OCI-LY7 (cell line): ENCODE measurements at regions not wholly inside any gene's neighbourhood (a gene's known extent, or its start where the extent isn't known, plus 50 kb on each side); places are given as distances from the start of the nearest gene placed in this dataset.

Experiments
- BruUV-seq: library from RNA; stranded (reverse); fragments of 400-500 nt; replicated peaks from 2 replicates; lab custom pipeline; 2021; lab: Mats Ljungman, UMichigan
- CTCF ChIA-PET: fragments of 300-600 bp; sonication (Branson Sonifier 250); formaldehyde crosslinking; loops from one replicate; lab custom pipeline; 2022; ENCODE audit warnings: antibody characterized with exemption; ENCODE audit not compliant: unreplicated experiment; lab: Charles Lee
- POLR2A ChIA-PET: fragments of 300-600 bp; sonication (Branson Sonifier 250); formaldehyde crosslinking; loops from one replicate; lab custom pipeline; 2022; ENCODE audit warnings: antibody characterized with exemption; lab: Charles Lee
- DNase-seq: peaks from one replicate; pipeline ENCODE4 v3.0.0-alpha.2; 2015; ENCODE audit warnings: low spot score
- H2AFZ ChIP-seq: fragments of 200-600 bp; sonication (generic), shearing (Covaris generic); 2 replicates; pipeline ENCODE4 v1.6.1; 2014; ENCODE audit warnings: mild to moderate bottlenecking, antibody characterized with exemption, low read length, moderate library complexity
- H3K27ac ChIP-seq: fragments of 200-600 bp; sonication (generic); 2 replicates; pipeline ENCODE4 v1.5.1; 2014; ENCODE audit warnings: mixed run types, low read depth, mild to moderate bottlenecking, moderate library complexity, low read length, inconsistent platforms; ENCODE audit not compliant: poor library complexity, severe bottlenecking
- H3K36me3 ChIP-seq: fragments of 200-600 bp; sonication (generic); 2 replicates; pipeline ENCODE4 v1.6.1; 2014; ENCODE audit warnings: mild to moderate bottlenecking, antibody characterized with exemption, low read length, moderate library complexity, mixed read lengths; ENCODE audit not compliant: insufficient read depth
- H3K4me1 ChIP-seq: fragments of 200-600 bp; sonication (generic); 2 replicates; pipeline ENCODE4 v1.5.1; 2014; ENCODE audit warnings: mild to moderate bottlenecking, low read length; ENCODE audit not compliant: insufficient read depth, poor library complexity, severe bottlenecking
- H3K4me2 ChIP-seq: fragments of 200-600 bp; sonication (generic); 2 replicates; pipeline ENCODE4 v1.6.1; 2014; ENCODE audit warnings: mild to moderate bottlenecking, low read length
- H3K4me3 ChIP-seq: fragments of 200-600 bp; sonication (generic); 2 replicates; pipeline ENCODE4 v1.5.1; 2014; ENCODE audit warnings: mild to moderate bottlenecking, low read depth, low read length; ENCODE audit not compliant: poor library complexity, severe bottlenecking
- H3K79me2 ChIP-seq: fragments of 200-600 bp; sonication (generic); 2 replicates; pipeline ENCODE4 v1.6.1; 2016; ENCODE audit warnings: low read depth, mild to moderate bottlenecking, low read length, moderate library complexity, mixed read lengths; ENCODE audit not compliant: insufficient read depth
- H3K9me2 ChIP-seq: fragments of 200-600 bp; sonication (generic); 2 replicates; pipeline ENCODE4 v1.6.1; 2016; ENCODE audit warnings: mild to moderate bottlenecking, low read length, mixed read lengths; ENCODE audit not compliant: insufficient read depth
- H3K9me3 ChIP-seq: fragments of 200-600 bp; sonication (generic); 2 replicates; pipeline ENCODE4 v1.6.1; 2014; ENCODE audit warnings: mild to moderate bottlenecking, mixed run types, low read length, mixed read lengths
- H4K20me1 ChIP-seq: fragments of 200-600 bp; sonication (generic); 2 replicates; pipeline ENCODE4 v1.6.1; 2014; ENCODE audit warnings: mild to moderate bottlenecking, antibody characterized with exemption, low read length, moderate library complexity, mixed read lengths; ENCODE audit not compliant: insufficient read depth
- EZH2phosphoT487 ChIP-seq: fragments of 200-600 bp; sonication (generic); IDR thresholded peaks from 2 replicates; pipeline ENCODE4 v1.6.1; 2018; ENCODE audit warnings: low read depth, borderline replicate concordance, mild to moderate bottlenecking, mixed run types, antibody characterized with exemption, low read length, moderate library complexity, mixed read lengths
- intact Hi-C: fragments of 100-400 bp; cut with micrococcal nuclease; formaldehyde crosslinking; loops from one replicate; pipeline ENCODE4 v1.10.0; 2022; ENCODE audit not compliant: unreplicated experiment
- TF ChIP-seq, protein P1 (sequence below): fragments of 200-600 bp; sonication (generic); conservative IDR thresholded peaks from 2 replicates; pipeline ENCODE4 v1.5.1; 2014; ENCODE audit warnings: mild to moderate bottlenecking, antibody characterized with exemption, low read length, moderate library complexity, mixed read lengths

DNA sequence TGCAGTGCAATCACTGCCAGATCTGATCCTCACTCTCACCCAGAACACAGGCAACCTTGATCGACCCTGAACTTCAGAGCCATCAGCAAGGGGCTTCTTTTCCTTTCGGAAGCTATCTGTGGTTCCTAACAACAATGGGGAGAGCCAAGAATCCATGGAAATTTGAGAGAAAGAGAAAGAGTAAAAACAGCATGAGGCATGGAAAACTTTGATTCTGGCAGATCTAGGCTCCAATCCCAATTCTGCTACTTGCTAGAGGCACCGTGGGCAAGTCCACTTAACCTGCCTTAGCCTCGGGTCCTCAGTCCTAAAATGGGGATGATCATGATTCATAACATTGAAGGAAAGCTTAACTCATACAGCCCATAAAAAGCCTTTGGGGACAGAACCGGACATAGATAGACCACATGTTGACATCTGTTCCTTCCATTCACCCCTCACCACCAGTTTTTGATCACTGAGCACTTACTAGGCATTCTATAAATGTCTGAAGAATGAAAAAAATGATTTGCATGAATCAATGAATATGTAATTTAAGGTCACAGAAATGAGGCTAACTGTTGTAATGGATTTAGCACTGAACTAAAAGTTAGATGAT lies 605.7 kb upstream of the CFAP20DC start:
- Histone ChIP-seq H3K9me2 (no peaks in the 10 kb centered on the region), H3K27ac (no peak overlapping the region), H3K4me1 (no peaks in the 10 kb centered on the region), H3K79me2 (no peaks in the 10 kb centered on the region), H2AFZ (no peak overlapping the region), H4K20me1 (no peaks in the 10 kb centered on the region), H3K9me3 (0 out of 2 replicates have a peak, but pooled peaks cover under 1% of the 10 kb centered on the region), H3K4me2 (no peak overlapping the region), H3K36me3 (no peaks in the 10 kb centered on the region), H3K4me3 (no peak overlapping the region)
- DNase-seq, result no peak
- no peak for TF ChIP-seq EZH2phosphoT487
- TF ChIP-seq, protein P1, sequence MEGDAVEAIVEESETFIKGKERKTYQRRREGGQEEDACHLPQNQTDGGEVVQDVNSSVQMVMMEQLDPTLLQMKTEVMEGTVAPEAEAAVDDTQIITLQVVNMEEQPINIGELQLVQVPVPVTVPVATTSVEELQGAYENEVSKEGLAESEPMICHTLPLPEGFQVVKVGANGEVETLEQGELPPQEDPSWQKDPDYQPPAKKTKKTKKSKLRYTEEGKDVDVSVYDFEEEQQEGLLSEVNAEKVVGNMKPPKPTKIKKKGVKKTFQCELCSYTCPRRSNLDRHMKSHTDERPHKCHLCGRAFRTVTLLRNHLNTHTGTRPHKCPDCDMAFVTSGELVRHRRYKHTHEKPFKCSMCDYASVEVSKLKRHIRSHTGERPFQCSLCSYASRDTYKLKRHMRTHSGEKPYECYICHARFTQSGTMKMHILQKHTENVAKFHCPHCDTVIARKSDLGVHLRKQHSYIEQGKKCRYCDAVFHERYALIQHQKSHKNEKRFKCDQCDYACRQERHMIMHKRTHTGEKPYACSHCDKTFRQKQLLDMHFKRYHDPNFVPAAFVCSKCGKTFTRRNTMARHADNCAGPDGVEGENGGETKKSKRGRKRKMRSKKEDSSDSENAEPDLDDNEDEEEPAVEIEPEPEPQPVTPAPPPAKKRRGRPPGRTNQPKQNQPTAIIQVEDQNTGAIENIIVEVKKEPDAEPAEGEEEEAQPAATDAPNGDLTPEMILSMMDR, result no peak
- ChIA-PET POLR2A (interaction anchor here (0.5 to 0.7 kb wide), 2 partner anchors 1548 to 1773 kb away, joined by 3 read pairs; no protein-coding TSS in a partner anchor), CTCF (no interaction called here)
- no TSS peak for BruUV-seq
- intact Hi-C loops, result no loop called here

DNA sequence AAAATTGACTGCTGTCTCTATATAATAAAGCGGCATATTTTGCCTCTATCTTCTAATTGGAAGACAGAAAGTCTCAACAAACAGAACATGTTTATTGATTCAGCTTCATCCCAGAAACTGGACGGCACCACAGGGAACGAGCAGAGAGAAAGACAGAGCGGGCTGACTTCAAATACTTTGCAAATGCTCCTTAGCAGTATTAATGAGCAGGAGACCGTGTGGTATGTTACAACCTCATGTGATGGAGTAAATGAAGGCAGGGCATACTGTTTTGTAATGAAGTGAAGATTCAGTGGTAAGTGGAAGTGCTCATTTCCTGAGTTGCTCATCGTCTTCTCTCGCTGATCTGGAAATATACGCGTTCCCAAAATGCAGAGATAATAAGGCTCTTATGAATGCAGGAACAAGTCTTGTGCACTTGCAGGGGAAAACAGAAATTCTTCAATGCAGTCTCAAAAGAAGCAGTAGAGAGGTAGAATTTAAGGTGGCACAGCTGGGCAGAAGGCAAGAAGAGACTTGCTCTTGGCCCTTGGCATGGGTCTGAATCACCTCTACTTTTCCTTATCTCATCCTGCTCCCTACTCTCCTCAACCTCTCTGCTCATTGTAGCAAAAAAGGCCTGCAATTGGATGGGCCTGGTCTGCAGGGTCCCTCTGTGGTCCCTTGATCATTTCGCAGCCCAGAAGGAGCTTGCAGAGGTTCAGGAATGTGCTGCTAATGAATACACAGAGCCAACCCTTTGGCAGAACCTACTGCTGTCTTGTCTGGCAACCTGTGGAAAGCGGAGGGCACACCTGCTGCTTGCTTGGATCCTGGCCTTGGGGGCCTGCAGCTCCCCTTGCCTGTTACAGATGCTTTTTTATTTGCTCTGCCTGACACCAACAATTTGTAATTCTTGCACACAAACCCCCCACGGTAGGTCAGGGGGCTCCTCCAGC lies 604.9 kb upstream of the CFAP20DC start:
- intact Hi-C loops, result no loop called here
- H3K27ac ChIP-seq, result no peak overlapping the region
- BruUV-seq, result no TSS peak
- DNase-seq, result no peak
- no peak overlapping the region for H2AFZ ChIP-seq
- CTCF ChIA-PET, result no interaction called here
- no peaks in the 10 kb centered on the region for H3K9me2 ChIP-seq
- H3K4me1 ChIP-seq, result no peaks in the 10 kb centered on the region
- H3K4me2 ChIP-seq, result no peak overlapping the region
- peaks cover 8% of the 10 kb centered on the region; the same call in 1 of the 2 replicates for H3K9me3 ChIP-seq
- POLR2A ChIA-PET, result interaction anchor here (0.5 kb wide), 1 partner anchor 1773 kb away, joined by 3 read pairs; no protein-coding TSS in a partner anchor
- no peak for TF ChIP-seq EZH2phosphoT487
- TF ChIP-seq, protein P1, result no peak
- H4K20me1 ChIP-seq, result no peaks in the 10 kb centered on the region
- H3K36me3 ChIP-seq, result no peaks in the 10 kb centered on the region
- H3K4me3 ChIP-seq, result no peak overlapping the region
- no peaks in the 10 kb centered on the region for H3K79me2 ChIP-seq
